GM12892 (cell line): ENCODE measurements at regions not wholly inside any gene's neighbourhood (a gene's known extent, or its start where the extent isn't known, plus 50 kb on each side); places are given as distances from the start of the nearest gene placed in this dataset.

Experiments used
- POLR2A ChIP-seq: IDR thresholded peaks from 2 replicates; pipeline ENCODE4 v1.6.1; 2011; ENCODE audit warnings: low read depth, low read length, control low read depth
- TAF1 ChIP-seq: IDR thresholded peaks from 2 replicates; pipeline ENCODE4 v1.6.1; 2011; ENCODE audit warnings: low read depth, mild to moderate bottlenecking, control low read depth, low read length, borderline replicate concordance

DNA sequence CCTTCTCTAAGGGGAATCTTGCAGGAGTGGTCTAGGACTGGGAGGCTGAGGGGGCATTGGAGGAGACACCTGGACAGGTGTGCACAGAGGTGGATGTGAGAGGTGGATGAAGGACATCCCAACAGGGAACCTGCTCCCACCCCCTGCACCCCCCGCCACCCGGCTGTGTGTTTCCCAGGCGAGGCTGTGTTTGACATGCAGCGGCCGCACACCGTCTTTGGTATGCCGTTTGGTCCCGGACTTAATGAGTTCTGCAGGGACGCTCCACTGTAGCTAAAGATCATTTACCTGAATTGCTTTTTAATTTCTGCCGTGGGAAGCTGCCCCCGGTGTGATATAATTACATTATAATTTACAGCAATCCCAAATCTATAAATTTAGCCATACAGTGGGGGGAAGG, 87.3 kb downstream of the GLI2 start:
- TF ChIP-seq POLR2A (no peak), TAF1 (no peak)
